Omental fat pad (tissue), 3 donors: ENCODE measurements at regions not wholly inside any gene's neighbourhood (a gene's known extent, or its start where the extent isn't known, plus 50 kb on each side); places are given as distances from the start of the nearest gene placed in this dataset.
"Not testable (repeated sequence)": the region's sequence is repeated elsewhere in the genome, so short reads cannot be mapped to it uniquely, and the experiment has no call there.

Experiments used
- ATAC-seq: fragments of 150-250 bp; one replicate; pipeline ENCODE4 v1.9.1; 2016; ENCODE audit warnings: mild to moderate bottlenecking, moderate library complexity; ENCODE audit not compliant: low FRiP score
- DNase-seq: peaks from one replicate; pipeline ENCODE4 v3.0.0-alpha.2; 2019; ENCODE audit warnings: low spot score
- TF ChIP-seq, protein P1 (sequence below), 3 donors: fragments of 450-650 bp; IDR thresholded peaks; one replicate each; pipeline ENCODE4 v1.5.1; 2016 to 2017; ENCODE audit warnings: antibody characterized with exemption in 3 of 3, mild to moderate bottlenecking in 3 of 3, moderate library complexity in 2 of 3

DNA sequence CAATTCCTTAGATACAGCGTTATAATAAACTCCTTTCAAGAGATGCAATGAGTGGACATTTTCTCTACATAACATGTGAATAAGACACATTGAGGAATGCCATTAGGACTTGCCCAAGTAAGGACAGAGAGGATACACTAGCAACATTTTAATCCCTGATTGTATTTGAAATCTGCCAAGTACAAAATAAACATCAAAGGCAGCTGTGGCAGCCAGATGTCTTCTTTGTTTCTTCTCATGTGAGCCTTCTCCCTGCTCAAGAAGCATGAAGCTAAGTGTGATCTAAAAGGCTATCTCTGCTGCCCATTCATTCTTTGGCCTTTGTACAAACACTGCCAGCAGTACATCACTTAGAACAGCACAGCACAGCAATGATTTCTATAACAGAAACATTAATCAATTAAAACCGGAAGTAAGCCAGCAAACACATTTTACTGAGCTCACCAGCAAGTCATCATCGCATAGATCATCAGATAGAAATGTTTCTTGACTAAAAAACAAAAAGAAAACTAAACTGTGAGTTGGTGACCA is 364.0 kb downstream of the CNTN6 start:
- TF ChIP-seq, protein P1, sequence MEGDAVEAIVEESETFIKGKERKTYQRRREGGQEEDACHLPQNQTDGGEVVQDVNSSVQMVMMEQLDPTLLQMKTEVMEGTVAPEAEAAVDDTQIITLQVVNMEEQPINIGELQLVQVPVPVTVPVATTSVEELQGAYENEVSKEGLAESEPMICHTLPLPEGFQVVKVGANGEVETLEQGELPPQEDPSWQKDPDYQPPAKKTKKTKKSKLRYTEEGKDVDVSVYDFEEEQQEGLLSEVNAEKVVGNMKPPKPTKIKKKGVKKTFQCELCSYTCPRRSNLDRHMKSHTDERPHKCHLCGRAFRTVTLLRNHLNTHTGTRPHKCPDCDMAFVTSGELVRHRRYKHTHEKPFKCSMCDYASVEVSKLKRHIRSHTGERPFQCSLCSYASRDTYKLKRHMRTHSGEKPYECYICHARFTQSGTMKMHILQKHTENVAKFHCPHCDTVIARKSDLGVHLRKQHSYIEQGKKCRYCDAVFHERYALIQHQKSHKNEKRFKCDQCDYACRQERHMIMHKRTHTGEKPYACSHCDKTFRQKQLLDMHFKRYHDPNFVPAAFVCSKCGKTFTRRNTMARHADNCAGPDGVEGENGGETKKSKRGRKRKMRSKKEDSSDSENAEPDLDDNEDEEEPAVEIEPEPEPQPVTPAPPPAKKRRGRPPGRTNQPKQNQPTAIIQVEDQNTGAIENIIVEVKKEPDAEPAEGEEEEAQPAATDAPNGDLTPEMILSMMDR (IDR thresholded peaks at IDR 0.05), result no peak

DNA sequence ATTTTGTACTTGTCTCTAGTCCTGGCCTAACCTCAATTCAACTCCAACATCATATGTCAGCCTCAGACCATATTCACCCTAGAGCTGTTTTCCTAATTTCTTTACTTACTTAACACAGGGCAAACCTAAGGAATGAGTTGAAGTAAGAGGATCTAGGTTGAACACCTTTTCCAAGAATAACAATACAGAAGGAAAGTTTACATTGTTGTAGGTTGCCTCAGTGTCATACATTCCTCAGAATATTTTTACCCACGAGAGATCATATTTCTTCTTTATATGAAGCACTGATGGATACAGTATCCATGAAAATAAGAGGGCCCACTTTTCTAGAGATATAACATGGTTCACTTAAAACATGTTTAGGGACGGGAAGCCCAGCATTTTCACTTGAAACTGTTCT is 369.5 kb downstream of the CNTN6 start:
- ATAC-seq (no peak), DNase-seq (no peak)
- TF ChIP-seq, protein P1 (IDR thresholded peaks at IDR 0.05), result no peak

More for the DNA sequence above, 364.0 kb downstream of the CNTN6 start:
- ATAC-seq (no peak), DNase-seq (no peak)

DNA sequence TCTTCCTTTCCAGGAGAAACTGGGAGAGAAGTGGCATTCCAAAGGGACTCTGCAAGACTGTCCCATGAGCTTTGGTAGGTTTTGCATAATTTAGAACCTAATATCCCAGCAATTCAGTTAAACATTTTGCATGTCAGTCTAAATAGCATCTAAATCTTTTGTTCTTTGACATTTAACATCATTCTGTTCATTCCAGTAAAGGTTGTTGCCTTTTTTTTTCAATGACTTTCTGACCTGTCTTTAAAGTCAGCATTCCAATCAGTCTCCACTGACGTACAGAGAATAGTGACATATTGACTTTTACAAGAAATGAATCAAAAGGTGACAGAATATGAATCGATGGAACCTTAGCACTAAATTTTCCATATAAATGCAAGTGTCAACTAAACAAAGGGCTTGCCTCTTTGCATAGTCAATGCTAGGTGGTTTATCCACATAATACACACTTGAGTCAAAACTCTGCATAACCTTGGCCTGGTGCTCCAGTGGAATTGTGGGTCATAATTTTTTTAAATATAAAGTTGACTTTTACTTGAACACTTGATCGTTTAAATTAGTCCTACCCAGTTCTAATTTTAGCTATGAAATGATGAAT is 370.1 kb downstream of the CNTN6 start:
- DNase-seq, result no peak
- TF ChIP-seq, protein P1 (IDR thresholded peaks at IDR 0.05), result no peak
- ATAC-seq, result no peak

DNA sequence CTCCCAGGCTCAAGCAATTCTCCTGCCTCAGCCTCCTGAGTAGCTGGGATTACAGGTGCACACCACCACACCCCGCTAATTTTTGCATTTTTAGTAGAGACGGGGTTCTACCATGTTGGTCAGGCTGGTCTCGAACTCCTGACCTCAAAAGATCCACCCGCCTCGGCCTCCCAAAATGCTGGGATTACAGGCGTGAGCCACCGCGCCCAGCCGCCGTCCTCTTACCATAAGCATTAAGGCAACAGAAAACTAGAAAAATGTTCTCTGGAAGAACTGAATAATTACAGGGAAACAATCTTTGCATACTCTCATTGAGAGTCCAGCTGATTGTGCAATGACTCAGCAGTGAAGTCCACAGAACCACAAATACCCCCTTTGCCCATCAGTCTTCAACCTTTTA is 372.3 kb downstream of the CNTN6 start:
- not testable (repeated sequence) for ATAC-seq, DNase-seq

DNA sequence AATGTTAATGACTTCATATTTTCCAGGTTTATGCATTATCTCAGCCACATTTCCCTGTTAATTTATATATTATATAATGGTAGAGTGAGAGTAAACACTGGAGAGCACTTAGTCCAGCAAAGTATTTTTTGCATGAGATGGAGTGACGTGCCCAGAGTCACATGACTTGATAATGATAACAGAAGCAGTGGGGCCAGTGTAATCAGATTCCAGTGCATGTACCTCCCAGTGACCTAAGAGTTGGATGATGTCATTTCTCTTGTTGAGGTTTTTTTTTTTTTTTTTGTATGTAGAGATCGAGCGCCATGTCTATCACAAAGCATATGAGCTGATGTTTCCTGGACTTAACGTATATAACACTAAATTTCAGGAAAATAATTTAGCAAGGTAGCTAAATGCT is 375.3 kb downstream of the CNTN6 start:
- ATAC-seq, result no peak
- no peak for DNase-seq
- TF ChIP-seq, protein P1 (IDR thresholded peaks at IDR 0.05), result no peak

DNA sequence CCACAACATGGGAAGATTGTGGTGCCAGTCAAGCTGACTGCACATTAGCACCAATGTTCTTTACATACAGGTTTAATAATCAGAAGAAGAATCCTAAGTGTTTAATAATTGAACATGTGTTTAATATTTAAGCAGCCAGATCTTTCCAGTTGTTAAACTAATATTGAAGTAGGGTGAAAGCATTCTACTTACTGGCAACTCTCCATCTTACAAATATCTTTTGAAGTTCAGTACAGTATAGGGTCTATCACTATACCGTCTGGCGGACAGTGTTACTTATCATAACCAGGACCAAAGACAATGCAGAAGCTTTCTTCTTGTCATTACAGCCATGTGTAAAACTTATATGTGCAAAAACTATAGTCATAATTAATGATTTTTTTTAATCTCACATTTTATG is 376.4 kb downstream of the CNTN6 start:
- DNase-seq, result no peak
- TF ChIP-seq, protein P1 (IDR thresholded peaks at IDR 0.05), result no peak
- no peak for ATAC-seq

DNA sequence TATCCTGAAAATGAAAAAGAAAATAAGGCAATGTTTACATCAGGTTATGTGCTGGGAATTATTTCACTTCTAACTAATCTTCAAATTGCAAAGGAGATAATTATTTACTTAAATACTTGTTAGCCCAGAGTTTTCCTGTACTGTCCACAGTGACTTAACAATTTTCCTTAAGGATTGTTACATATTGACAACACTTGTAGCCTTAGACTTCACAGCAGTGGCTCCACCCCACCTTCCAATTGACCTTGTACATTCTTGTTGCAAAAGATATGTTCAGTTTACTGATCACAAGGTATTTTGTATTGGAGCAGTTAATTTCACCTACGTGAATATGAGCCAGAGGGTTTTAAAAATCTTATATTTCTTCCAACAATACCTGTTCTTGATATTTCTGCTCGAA is 376.9 kb downstream of the CNTN6 start:
- DNase-seq (no peak), ATAC-seq (no peak)
- TF ChIP-seq, protein P1 (IDR thresholded peaks at IDR 0.05), result no peak
